HEK293 (cell line): ENCODE measurements at regions not wholly inside any gene's neighbourhood (a gene's known extent, or its start where the extent isn't known, plus 50 kb on each side); places are given as distances from the start of the nearest gene placed in this dataset.
"Not testable (repeated sequence)": the region's sequence is repeated elsewhere in the genome, so short reads cannot be mapped to it uniquely, and the experiment has no call there.

ENCODE experiments used
- CTCF ChIA-PET: fragments of 350-600 bp; formaldehyde crosslinking; extraction: SDS; loops from one replicate; lab custom pipeline; 2021; ENCODE audit warnings: antibody characterized with exemption; lab: Yijun Ruan, JAX
- POLR2A ChIA-PET: fragments of 300-600 bp; formaldehyde crosslinking; extraction: SDS; loops from one replicate; lab custom pipeline; 2020; ENCODE audit warnings: antibody characterized with exemption, inconsistent platforms; lab: Yijun Ruan, JAX
- H3K27ac ChIP-seq: fragments of 200-500 bp; sonication (Bioruptor generic); 2 replicates; pipeline ENCODE4 v1.5.1; 2014; ENCODE audit warnings: low read depth, low read length, control low read depth, inconsistent platforms; ENCODE audit errors: extremely low read depth
- H3K36me3 ChIP-seq, 2 experiments: fragments of 200-500 bp in 1 of 2; sonication (Bioruptor generic) in 1 of 2; 1 replicate in 1 of 2; 2 replicates in 1 of 2; pipeline ENCODE4 v1.5.1; 2014 to 2017; ENCODE audit warnings: inconsistent platforms in 2 of 2, low read length in 2 of 2; ENCODE audit not compliant: control insufficient read depth in 2 of 2, insufficient read depth in 1 of 2
- H3K4me1 ChIP-seq: fragments of 200-500 bp; sonication (Bioruptor generic); 2 replicates; pipeline ENCODE4 v1.5.1; 2014; ENCODE audit warnings: mild to moderate bottlenecking, low read length, inconsistent platforms; ENCODE audit not compliant: control insufficient read depth, insufficient read depth
- H3K4me3 ChIP-seq: 2 replicates; pipeline ENCODE4 v1.5.1; 2011; ENCODE audit warnings: low read depth, mild to moderate bottlenecking, control low read depth, low read length, moderate library complexity
- H3K9me3 ChIP-seq: fragments of 200-500 bp; sonication (Bioruptor generic); 2 replicates; pipeline ENCODE4 v1.5.1; 2014; ENCODE audit warnings: low read depth, low read length, inconsistent platforms; ENCODE audit not compliant: control insufficient read depth, insufficient read depth
- HOXA7 ChIP-seq: sonication (generic); formaldehyde crosslinking; IDR thresholded peaks from 2 replicates; pipeline ENCODE4 v1.8.1; 2022; ENCODE audit warnings: missing genetic modification reagents, borderline replicate concordance
- SALL2 ChIP-seq: fragments of 450-650 bp; formaldehyde crosslinking; IDR thresholded peaks from 2 replicates; pipeline ENCODE4 v1.5.0; 2017; ENCODE audit warnings: missing biosample characterization, mild to moderate bottlenecking, missing genetic modification characterization, borderline replicate concordance
- SCRT1 ChIP-seq: fragments of 450-650 bp; formaldehyde crosslinking; IDR thresholded peaks from 2 replicates; pipeline ENCODE4 v1.5.1; 2016; ENCODE audit warnings: missing biosample characterization, missing genetic modification characterization, borderline replicate concordance
- ZEB2 ChIP-seq: fragments of 450-650 bp; formaldehyde crosslinking; IDR thresholded peaks from 2 replicates; pipeline ENCODE4 v1.5.1; 2016; ENCODE audit warnings: missing biosample characterization, missing genetic modification characterization
- ZFHX2 ChIP-seq: fragments of 450-650 bp; formaldehyde crosslinking; conservative IDR thresholded peaks from 2 replicates; pipeline ENCODE4 v1.5.1; 2016; ENCODE audit warnings: missing biosample characterization, missing genetic modification characterization
- ZFP3 ChIP-seq: fragments of 450-650 bp; formaldehyde crosslinking; IDR thresholded peaks from 2 replicates; pipeline ENCODE4 v1.5.1; 2016; ENCODE audit warnings: low read depth, missing biosample characterization, missing genetic modification characterization
- ZFP37 ChIP-seq: fragments of 450-650 bp; formaldehyde crosslinking; IDR thresholded peaks from 2 replicates; pipeline ENCODE4 v1.5.1; 2016; ENCODE audit warnings: missing biosample characterization, missing genetic modification characterization
- ZNF121 ChIP-seq: fragments of 450-650 bp; formaldehyde crosslinking; IDR thresholded peaks from 2 replicates; pipeline ENCODE4 v1.5.1; 2016; ENCODE audit warnings: missing biosample characterization, missing genetic modification characterization
- ZNF138 ChIP-seq: fragments of 450-650 bp; formaldehyde crosslinking; IDR thresholded peaks from 2 replicates; pipeline ENCODE4 v1.5.1; 2016; ENCODE audit warnings: missing biosample characterization, missing genetic modification characterization, borderline replicate concordance
- ZNF16 ChIP-seq: fragments of 450-650 bp; formaldehyde crosslinking; IDR thresholded peaks from 2 replicates; pipeline ENCODE4 v1.5.1; 2016; ENCODE audit warnings: low read depth, missing biosample characterization, missing genetic modification characterization
- ZNF169 ChIP-seq: fragments of 450-650 bp; formaldehyde crosslinking; IDR thresholded peaks from 2 replicates; pipeline ENCODE4 v1.5.1; 2016; ENCODE audit warnings: missing biosample characterization, missing genetic modification characterization
- ZNF174 ChIP-seq: fragments of 450-650 bp; formaldehyde crosslinking; IDR thresholded peaks from 2 replicates; pipeline ENCODE4 v1.5.0; 2017; ENCODE audit warnings: missing biosample characterization, mild to moderate bottlenecking, missing genetic modification characterization
- ZNF23 ChIP-seq: fragments of 450-650 bp; formaldehyde crosslinking; IDR thresholded peaks from 2 replicates; pipeline ENCODE4 v1.5.1; 2016; ENCODE audit warnings: missing biosample characterization, missing genetic modification characterization, borderline replicate concordance
- ZNF248 ChIP-seq: fragments of 450-650 bp; formaldehyde crosslinking; IDR thresholded peaks from 2 replicates; pipeline ENCODE4 v1.5.1; 2017; ENCODE audit warnings: missing biosample characterization, missing genetic modification characterization
- ZNF280C ChIP-seq: fragments of 450-650 bp; formaldehyde crosslinking; IDR thresholded peaks from 2 replicates; pipeline ENCODE4 v1.5.1; 2016; ENCODE audit warnings: missing biosample characterization, missing genetic modification characterization
- ZNF366 ChIP-seq: fragments of 450-650 bp; formaldehyde crosslinking; conservative IDR thresholded peaks from 2 replicates; pipeline ENCODE4 v1.5.1; 2016; ENCODE audit warnings: missing biosample characterization, missing genetic modification characterization
- ZNF37A ChIP-seq: fragments of 450-650 bp; IDR thresholded peaks from 2 replicates; pipeline ENCODE4 v1.5.1; 2018; ENCODE audit warnings: missing biosample characterization, missing genetic modification characterization
- ZNF433 ChIP-seq: fragments of 450-650 bp; formaldehyde crosslinking; IDR thresholded peaks from 2 replicates; pipeline ENCODE4 v1.5.1; 2016; ENCODE audit warnings: missing biosample characterization, missing genetic modification characterization, low read depth
- ZNF488 ChIP-seq: fragments of 450-650 bp; formaldehyde crosslinking; IDR thresholded peaks from 2 replicates; pipeline ENCODE4 v1.5.1; 2016; ENCODE audit warnings: missing biosample characterization, missing genetic modification characterization
- ZNF510 ChIP-seq: fragments of 450-650 bp; formaldehyde crosslinking; IDR thresholded peaks from 2 replicates; pipeline ENCODE4 v1.5.1; 2018; ENCODE audit warnings: mild to moderate bottlenecking, missing genetic modification characterization, missing biosample characterization; ENCODE audit not compliant: insufficient replicate concordance
- ZNF529 ChIP-seq: fragments of 450-650 bp; formaldehyde crosslinking; IDR thresholded peaks from 2 replicates; pipeline ENCODE4 v1.5.1; 2017; ENCODE audit warnings: missing genetic modification characterization, missing biosample characterization; ENCODE audit not compliant: insufficient replicate concordance
- ZNF549 ChIP-seq: fragments of 450-650 bp; IDR thresholded peaks from 2 replicates; pipeline ENCODE4 v1.5.1; 2018; ENCODE audit warnings: missing biosample characterization, missing genetic modification characterization, mild to moderate bottlenecking, inconsistent platforms, moderate library complexity
- ZNF561 ChIP-seq: fragments of 450-650 bp; IDR thresholded peaks from 2 replicates; pipeline ENCODE4 v1.5.1; 2018; ENCODE audit warnings: missing biosample characterization, missing genetic modification characterization, borderline replicate concordance
- ZNF629 ChIP-seq: fragments of 450-650 bp; formaldehyde crosslinking; IDR thresholded peaks from 2 replicates; pipeline ENCODE4 v1.5.1; 2017; ENCODE audit warnings: missing biosample characterization, missing genetic modification characterization
- ZNF76 ChIP-seq: fragments of 450-650 bp; formaldehyde crosslinking; IDR thresholded peaks from 2 replicates; pipeline ENCODE4; 2016; ENCODE audit warnings: low read depth, missing biosample characterization, missing genetic modification characterization, borderline replicate concordance
- ZNF843 ChIP-seq: fragments of 450-650 bp; formaldehyde crosslinking; IDR thresholded peaks from 2 replicates; pipeline ENCODE4 v1.5.1; 2016; ENCODE audit warnings: missing biosample characterization, missing genetic modification characterization
- ZSCAN23 ChIP-seq: fragments of 450-650 bp; formaldehyde crosslinking; IDR thresholded peaks from 2 replicates; pipeline ENCODE4 v1.5.1; 2016; ENCODE audit warnings: missing biosample characterization, missing genetic modification characterization
- TF ChIP-seq, protein P1 (sequence below): fragments of 450-650 bp; formaldehyde crosslinking; IDR thresholded peaks from 2 replicates; pipeline ENCODE4 v1.5.1; 2016; ENCODE audit warnings: missing biosample characterization, missing genetic modification characterization, borderline replicate concordance
- TF ChIP-seq, protein P2 (sequence below): fragments of 450-650 bp; formaldehyde crosslinking; IDR thresholded peaks from 2 replicates; pipeline ENCODE4 v1.5.1; 2016; ENCODE audit warnings: missing biosample characterization, missing genetic modification characterization

DNA sequence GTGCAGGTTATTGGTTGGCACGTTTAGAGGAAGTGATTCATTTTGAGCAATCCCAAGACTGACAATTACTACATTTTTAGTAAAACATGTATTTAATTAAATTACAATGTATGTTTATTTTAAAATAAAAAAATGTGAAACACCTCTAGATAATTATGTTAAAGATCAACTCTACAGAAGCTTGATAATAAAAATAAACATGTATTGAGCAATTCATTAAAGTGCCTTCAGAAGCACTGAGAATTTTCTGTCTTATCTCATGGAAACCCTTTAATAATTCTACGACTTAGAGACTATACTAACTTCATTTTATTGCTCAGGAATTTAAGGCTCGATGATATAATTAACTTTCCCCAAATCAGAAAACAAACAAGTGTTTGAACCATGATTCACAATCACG is 208.0 kb upstream of the BRINP3 start (continued):
- TF ChIP-seq HOXA7 (CRISPR knock-in tag) = no peak
- no peak for TF ChIP-seq ZNF23 (tag by site-specific recombination)
- no peak for TF ChIP-seq ZFP3 (tag by site-specific recombination)
- TF ChIP-seq ZNF37A (tag by site-specific recombination) = no peak
- TF ChIP-seq ZNF433 (tag by site-specific recombination) = no peak
- TF ChIP-seq ZFHX2 (tag by site-specific recombination) = no peak
- TF ChIP-seq ZNF510 (tag by site-specific recombination) = no peak
- TF ChIP-seq ZNF529 (tag by site-specific recombination) = no peak
- no peak for TF ChIP-seq ZNF169
- no peak for TF ChIP-seq ZSCAN23 (tag by site-specific recombination)
- TF ChIP-seq ZNF366 (tag by site-specific recombination) = no peak

DNA sequence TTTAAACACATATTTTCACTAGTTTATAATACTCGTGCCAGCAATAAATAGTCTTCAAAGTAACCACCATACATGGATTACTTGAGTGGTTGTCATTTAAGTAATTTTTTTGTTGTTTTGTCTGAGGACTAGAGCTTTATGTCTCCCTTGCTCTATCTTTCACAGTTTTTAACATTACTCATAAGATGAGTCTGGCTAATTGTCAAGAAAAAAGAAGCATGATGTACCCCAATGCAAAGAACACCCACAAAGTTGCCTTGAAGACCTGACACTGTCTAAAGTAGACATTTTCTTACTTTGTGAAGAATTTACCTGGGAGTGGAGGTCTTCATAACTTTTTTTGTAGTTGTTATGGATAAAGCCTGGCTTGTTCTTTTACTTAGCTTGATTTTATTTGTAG is 210.4 kb upstream of the BRINP3 start:
- TF ChIP-seq ZNF121 (tag by site-specific recombination) = no peak
- no peak for TF ChIP-seq ZFP37
- TF ChIP-seq ZNF843 (tag by site-specific recombination) = no peak
- no peak for TF ChIP-seq SCRT1 (tag by site-specific recombination)
- no peak for TF ChIP-seq ZEB2
- TF ChIP-seq ZNF629 (tag by site-specific recombination) = no peak
- TF ChIP-seq ZNF16 (tag by site-specific recombination) = no peak
- TF ChIP-seq ZNF549 = no peak
- TF ChIP-seq, protein P1, sequence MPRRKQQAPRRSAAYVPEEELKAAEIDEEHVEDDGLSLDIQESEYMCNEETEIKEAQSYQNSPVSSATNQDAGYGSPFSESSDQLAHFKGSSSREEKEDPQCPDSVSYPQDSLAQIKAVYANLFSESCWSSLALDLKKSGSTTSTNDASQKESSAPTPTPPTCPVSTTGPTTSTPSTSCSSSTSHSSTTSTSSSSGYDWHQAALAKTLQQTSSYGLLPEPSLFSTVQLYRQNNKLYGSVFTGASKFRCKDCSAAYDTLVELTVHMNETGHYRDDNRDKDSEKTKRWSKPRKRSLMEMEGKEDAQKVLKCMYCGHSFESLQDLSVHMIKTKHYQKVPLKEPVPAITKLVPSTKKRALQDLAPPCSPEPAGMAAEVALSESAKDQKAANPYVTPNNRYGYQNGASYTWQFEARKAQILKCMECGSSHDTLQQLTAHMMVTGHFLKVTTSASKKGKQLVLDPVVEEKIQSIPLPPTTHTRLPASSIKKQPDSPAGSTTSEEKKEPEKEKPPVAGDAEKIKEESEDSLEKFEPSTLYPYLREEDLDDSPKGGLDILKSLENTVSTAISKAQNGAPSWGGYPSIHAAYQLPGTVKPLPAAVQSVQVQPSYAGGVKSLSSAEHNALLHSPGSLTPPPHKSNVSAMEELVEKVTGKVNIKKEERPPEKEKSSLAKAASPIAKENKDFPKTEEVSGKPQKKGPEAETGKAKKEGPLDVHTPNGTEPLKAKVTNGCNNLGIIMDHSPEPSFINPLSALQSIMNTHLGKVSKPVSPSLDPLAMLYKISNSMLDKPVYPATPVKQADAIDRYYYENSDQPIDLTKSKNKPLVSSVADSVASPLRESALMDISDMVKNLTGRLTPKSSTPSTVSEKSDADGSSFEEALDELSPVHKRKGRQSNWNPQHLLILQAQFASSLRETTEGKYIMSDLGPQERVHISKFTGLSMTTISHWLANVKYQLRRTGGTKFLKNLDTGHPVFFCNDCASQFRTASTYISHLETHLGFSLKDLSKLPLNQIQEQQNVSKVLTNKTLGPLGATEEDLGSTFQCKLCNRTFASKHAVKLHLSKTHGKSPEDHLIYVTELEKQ (tag by site-specific recombination) = no peak
- no peak for TF ChIP-seq ZNF280C (tag by site-specific recombination)
- TF ChIP-seq ZNF561 = no peak
- TF ChIP-seq ZNF174 (tag by site-specific recombination) = no peak
- no peak for TF ChIP-seq ZNF488 (tag by site-specific recombination)
- no peak for TF ChIP-seq ZNF138
- TF ChIP-seq ZNF248 (tag by site-specific recombination) = no peak
- TF ChIP-seq, protein P2, sequence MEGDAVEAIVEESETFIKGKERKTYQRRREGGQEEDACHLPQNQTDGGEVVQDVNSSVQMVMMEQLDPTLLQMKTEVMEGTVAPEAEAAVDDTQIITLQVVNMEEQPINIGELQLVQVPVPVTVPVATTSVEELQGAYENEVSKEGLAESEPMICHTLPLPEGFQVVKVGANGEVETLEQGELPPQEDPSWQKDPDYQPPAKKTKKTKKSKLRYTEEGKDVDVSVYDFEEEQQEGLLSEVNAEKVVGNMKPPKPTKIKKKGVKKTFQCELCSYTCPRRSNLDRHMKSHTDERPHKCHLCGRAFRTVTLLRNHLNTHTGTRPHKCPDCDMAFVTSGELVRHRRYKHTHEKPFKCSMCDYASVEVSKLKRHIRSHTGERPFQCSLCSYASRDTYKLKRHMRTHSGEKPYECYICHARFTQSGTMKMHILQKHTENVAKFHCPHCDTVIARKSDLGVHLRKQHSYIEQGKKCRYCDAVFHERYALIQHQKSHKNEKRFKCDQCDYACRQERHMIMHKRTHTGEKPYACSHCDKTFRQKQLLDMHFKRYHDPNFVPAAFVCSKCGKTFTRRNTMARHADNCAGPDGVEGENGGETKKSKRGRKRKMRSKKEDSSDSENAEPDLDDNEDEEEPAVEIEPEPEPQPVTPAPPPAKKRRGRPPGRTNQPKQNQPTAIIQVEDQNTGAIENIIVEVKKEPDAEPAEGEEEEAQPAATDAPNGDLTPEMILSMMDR = no peak
- TF ChIP-seq ZNF76 (tag by site-specific recombination) = no peak
- TF ChIP-seq SALL2 (tag by site-specific recombination) = no peak
- no peaks in the 10 kb centered on the region for H3K4me1 ChIP-seq
- H3K4me3 ChIP-seq = no peak overlapping the region
- H3K9me3 ChIP-seq = no peaks in the 10 kb centered on the region
- no peaks in the 10 kb centered on the region for H3K36me3 ChIP-seq
- POLR2A ChIA-PET = no interaction called here
- no peak overlapping the region for H3K27ac ChIP-seq
- CTCF ChIA-PET = no interaction called here

DNA sequence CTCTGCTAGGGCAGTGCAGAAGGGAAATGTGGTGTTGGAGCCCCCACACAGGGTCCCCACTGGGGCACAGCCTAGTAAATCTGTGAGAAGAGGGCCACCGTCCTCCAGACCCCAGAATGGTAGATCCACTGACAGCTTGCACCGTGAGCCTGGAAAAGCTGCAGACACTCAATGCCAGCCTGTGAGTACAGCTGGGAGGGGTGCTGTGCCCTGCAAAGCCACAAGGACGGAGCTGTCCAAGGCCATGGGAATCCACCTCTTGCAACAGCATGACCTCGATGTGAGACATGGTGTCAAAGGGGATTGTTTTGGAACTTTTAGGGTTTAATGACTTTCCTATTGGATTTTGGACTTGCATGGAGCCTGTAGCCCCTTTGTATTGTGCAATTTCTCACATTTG is 220.8 kb upstream of the BRINP3 start:
- H3K36me3 ChIP-seq, H3K9me3 ChIP-seq, H3K27ac ChIP-seq, POLR2A ChIA-PET, CTCF ChIA-PET, H3K4me1 ChIP-seq, H3K4me3 ChIP-seq: not testable (repeated sequence)
